HepG2 (cell line): ENCODE measurements at regions not wholly inside any gene's neighbourhood (a gene's known extent, or its start where the extent isn't known, plus 50 kb on each side); places are given as distances from the start of the nearest gene placed in this dataset.

ENCODE experiments used
- CEBPG ChIP-seq: IDR thresholded peaks from 2 replicates; pipeline ENCODE4 v1.6.1; 2016
- GPN1 ChIP-seq: sonication (generic); formaldehyde crosslinking; IDR thresholded peaks from 2 replicates; pipeline ENCODE4 v1.5.1; 2020; ENCODE audit warnings: missing genetic modification reagents, borderline replicate concordance
- HNF4A ChIP-seq: sonication (generic); formaldehyde crosslinking; IDR thresholded peaks from 2 replicates; pipeline ENCODE4 v1.4.0; 2020; ENCODE audit warnings: missing genetic modification reagents
- HOXA9 ChIP-seq: sonication (generic); formaldehyde crosslinking; IDR thresholded peaks from 2 replicates; pipeline ENCODE4 v1.8.1; 2022; ENCODE audit warnings: missing genetic modification reagents, mild to moderate bottlenecking, moderate library complexity, borderline replicate concordance
- LRRFIP1 ChIP-seq: sonication (generic); formaldehyde crosslinking; conservative IDR thresholded peaks from 2 replicates; pipeline ENCODE4 v1.4.0; 2020; ENCODE audit warnings: missing genetic modification reagents
- MXI1 ChIP-seq: IDR thresholded peaks from 3 replicates; pipeline ENCODE4 v1.6.1; 2012; ENCODE audit warnings: low read depth, low read length, inconsistent platforms, borderline replicate concordance
- SAP130 ChIP-seq: IDR thresholded peaks from 2 replicates; pipeline ENCODE4 v1.6.1; 2016; ENCODE audit warnings: low read depth
- SNAPC4 ChIP-seq: sonication (generic); formaldehyde crosslinking; IDR thresholded peaks from 2 replicates; pipeline ENCODE4 v1.4.0; 2020; ENCODE audit warnings: mild to moderate bottlenecking, missing genetic modification reagents
- ZNF205 ChIP-seq: IDR thresholded peaks from 2 replicates; pipeline ENCODE4 v1.6.1; 2018; ENCODE audit warnings: missing biosample characterization, missing genetic modification reagents
- ZNF329 ChIP-seq: sonication (generic); formaldehyde crosslinking; IDR thresholded peaks from 2 replicates; pipeline ENCODE4 v1.9.0; 2021; ENCODE audit warnings: low read depth, mild to moderate bottlenecking, missing genetic modification reagents
- ZNF776 ChIP-seq: sonication (generic); formaldehyde crosslinking; IDR thresholded peaks from 2 replicates; pipeline ENCODE4 v1.4.0; 2020; ENCODE audit warnings: mild to moderate bottlenecking, missing genetic modification reagents
- ZNF878 ChIP-seq: sonication (generic); formaldehyde crosslinking; IDR thresholded peaks from 2 replicates; pipeline ENCODE4 v1.8.1; 2023; ENCODE audit warnings: mild to moderate bottlenecking, missing genetic modification reagents, moderate library complexity
- TF ChIP-seq, protein P1 (sequence below): sonication (generic); formaldehyde crosslinking; IDR thresholded peaks from 2 replicates; pipeline ENCODE4 v1.5.1; 2020; ENCODE audit warnings: mild to moderate bottlenecking, missing genetic modification reagents, borderline replicate concordance
- TF ChIP-seq, protein P2 (sequence below): sonication (generic); formaldehyde crosslinking; IDR thresholded peaks from 2 replicates; pipeline ENCODE4 v1.8.0; 2022; ENCODE audit warnings: missing genetic modification reagents, mild to moderate bottlenecking, inconsistent platforms, borderline replicate concordance

DNA sequence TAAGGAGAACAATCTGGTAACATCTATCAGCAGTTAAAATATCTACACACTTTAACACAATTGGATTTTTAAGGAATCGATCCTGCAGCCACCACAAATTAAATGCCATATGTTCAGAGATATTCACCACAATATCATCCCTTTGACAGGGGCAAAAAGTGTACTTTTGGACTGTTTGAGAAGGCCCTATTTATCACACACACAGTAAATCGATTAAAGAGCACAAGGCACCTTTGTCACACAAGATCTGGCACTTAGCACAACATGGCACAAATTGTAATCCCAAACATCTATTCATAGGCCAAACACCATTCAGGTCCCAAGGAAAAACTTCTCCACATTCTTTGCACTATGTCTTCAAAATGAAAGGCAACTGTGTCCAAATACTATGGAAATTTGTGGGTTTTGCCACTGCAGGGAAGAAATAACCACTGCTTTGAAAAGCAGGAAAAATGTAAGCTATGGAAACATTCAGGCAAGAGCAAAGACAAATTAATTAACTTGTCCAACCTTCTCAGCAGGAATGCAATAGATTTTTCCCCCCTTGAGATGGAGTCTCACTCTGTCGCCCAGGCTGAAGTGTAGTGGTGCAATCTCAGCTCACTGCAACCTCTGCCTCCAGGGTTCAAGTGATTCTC lies 282.5 kb upstream of the TMPO start (continued):
- TF ChIP-seq, protein P1, sequence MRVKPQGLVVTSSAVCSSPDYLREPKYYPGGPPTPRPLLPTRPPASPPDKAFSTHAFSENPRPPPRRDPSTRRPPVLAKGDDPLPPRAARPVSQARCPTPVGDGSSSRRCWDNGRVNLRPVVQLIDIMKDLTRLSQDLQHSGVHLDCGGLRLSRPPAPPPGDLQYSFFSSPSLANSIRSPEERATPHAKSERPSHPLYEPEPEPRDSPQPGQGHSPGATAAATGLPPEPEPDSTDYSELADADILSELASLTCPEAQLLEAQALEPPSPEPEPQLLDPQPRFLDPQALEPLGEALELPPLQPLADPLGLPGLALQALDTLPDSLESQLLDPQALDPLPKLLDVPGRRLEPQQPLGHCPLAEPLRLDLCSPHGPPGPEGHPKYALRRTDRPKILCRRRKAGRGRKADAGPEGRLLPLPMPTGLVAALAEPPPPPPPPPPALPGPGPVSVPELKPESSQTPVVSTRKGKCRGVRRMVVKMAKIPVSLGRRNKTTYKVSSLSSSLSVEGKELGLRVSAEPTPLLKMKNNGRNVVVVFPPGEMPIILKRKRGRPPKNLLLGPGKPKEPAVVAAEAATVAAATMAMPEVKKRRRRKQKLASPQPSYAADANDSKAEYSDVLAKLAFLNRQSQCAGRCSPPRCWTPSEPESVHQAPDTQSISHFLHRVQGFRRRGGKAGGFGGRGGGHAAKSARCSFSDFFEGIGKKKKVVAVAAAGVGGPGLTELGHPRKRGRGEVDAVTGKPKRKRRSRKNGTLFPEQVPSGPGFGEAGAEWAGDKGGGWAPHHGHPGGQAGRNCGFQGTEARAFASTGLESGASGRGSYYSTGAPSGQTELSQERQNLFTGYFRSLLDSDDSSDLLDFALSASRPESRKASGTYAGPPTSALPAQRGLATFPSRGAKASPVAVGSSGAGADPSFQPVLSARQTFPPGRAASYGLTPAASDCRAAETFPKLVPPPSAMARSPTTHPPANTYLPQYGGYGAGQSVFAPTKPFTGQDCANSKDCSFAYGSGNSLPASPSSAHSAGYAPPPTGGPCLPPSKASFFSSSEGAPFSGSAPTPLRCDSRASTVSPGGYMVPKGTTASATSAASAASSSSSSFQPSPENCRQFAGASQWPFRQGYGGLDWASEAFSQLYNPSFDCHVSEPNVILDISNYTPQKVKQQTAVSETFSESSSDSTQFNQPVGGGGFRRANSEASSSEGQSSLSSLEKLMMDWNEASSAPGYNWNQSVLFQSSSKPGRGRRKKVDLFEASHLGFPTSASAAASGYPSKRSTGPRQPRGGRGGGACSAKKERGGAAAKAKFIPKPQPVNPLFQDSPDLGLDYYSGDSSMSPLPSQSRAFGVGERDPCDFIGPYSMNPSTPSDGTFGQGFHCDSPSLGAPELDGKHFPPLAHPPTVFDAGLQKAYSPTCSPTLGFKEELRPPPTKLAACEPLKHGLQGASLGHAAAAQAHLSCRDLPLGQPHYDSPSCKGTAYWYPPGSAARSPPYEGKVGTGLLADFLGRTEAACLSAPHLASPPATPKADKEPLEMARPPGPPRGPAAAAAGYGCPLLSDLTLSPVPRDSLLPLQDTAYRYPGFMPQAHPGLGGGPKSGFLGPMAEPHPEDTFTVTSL (CRISPR knock-in tag): peak; percentile 83
- TF ChIP-seq SNAPC4 (no peak), GPN1 (CRISPR knock-in tag) (no peak), ZNF329 (no peak), ZNF878 (CRISPR knock-in tag) (no peak), MXI1 (no peak), LRRFIP1 (no peak), HOXA9 (CRISPR knock-in tag) (no peak), HNF4A (CRISPR knock-in tag) (peak; percentile 69), SAP130 (CRISPR knock-in tag) (no peak), CEBPG (CRISPR knock-in tag) (no peak), ZNF776 (CRISPR knock-in tag) (no peak), ZNF205 (no peak)
- TF ChIP-seq, protein P2, sequence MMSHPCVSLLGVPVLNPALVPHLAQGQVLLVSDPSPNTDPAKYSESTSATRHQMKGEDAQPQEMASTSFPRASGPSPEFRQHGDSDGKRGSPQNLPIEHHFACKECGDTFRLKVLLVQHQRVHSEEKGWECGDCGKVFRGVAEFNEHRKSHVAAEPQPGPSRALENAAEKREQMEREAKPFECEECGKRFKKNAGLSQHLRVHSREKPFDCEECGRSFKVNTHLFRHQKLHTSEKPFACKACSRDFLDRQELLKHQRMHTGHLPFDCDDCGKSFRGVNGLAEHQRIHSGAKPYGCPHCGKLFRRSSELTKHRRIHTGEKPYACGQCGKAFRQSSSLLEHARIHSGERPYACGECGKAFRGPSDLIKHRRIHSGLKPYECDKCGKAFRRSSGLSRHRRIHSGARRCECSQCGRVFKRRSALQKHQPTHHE (CRISPR knock-in tag): no peak
